Endothelial cell of umbilical vein (primary cell): ENCODE measurements at regions not wholly inside any gene's neighbourhood (a gene's known extent, or its start where the extent isn't known, plus 50 kb on each side); places are given as distances from the start of the nearest gene placed in this dataset.

Experiments used
- CTCF ChIP-seq, 2 donors: IDR thresholded peaks; 1 replicate in 1 of 2; 2 replicates in 1 of 2; pipeline ENCODE4 v1.5.1; 2011; ENCODE audit warnings: low read length in 2 of 2, mild to moderate bottlenecking in 2 of 2, moderate library complexity in 2 of 2, control low read depth in 1 of 2, inconsistent platforms in 1 of 2, low read depth in 1 of 2; ENCODE audit not compliant: insufficient read depth in 1 of 2; ENCODE audit errors: extremely low read depth in 1 of 2
- EZH2 ChIP-seq: IDR thresholded peaks from 2 replicates; pipeline ENCODE4 v1.6.1; 2012; ENCODE audit warnings: borderline replicate concordance, low read depth, mild to moderate bottlenecking, moderate library complexity, low read length, inconsistent platforms; ENCODE audit not compliant: severe bottlenecking
- FOS ChIP-seq: IDR thresholded peaks from 2 replicates; pipeline ENCODE4 v1.6.1; 2011; ENCODE audit warnings: mild to moderate bottlenecking, low read length, moderate library complexity, borderline replicate concordance; ENCODE audit not compliant: insufficient read depth
- GATA2 ChIP-seq: IDR thresholded peaks from 2 replicates; pipeline ENCODE4 v1.7.0; 2011; ENCODE audit warnings: low read depth, mild to moderate bottlenecking, moderate library complexity, mixed read lengths, low read length; ENCODE audit not compliant: insufficient read length, insufficient read depth
- MAX ChIP-seq: IDR thresholded peaks from 2 replicates; pipeline ENCODE4 v1.6.1; 2011; ENCODE audit not compliant: insufficient read depth, insufficient read length
- POLR2A ChIP-seq: IDR thresholded peaks from 2 replicates; pipeline ENCODE4 v1.6.1; 2012; ENCODE audit warnings: low read depth, mild to moderate bottlenecking, control low read depth, low read length
- POLR2AphosphoS5 ChIP-seq: IDR thresholded peaks from 2 replicates; pipeline ENCODE4 v1.6.1; 2012; ENCODE audit warnings: low read depth, mild to moderate bottlenecking, control low read depth, low read length, moderate library complexity; ENCODE audit not compliant: insufficient read depth

GRCh38 chr15:62519900-62520299, 354.8 kb upstream of the C2CD4B start:
- TF ChIP-seq CTCF (IDR thresholded peaks at IDR 0.05; ENCODE audit: extremely low read depth in 1 of 2, insufficient read depth in 1 of 2, low read depth in 1 of 2, low read length in 2 of 2) (no peak), EZH2 (no peak), MAX (no peak), FOS (no peak), POLR2AphosphoS5 (no peak), GATA2 (no peak), POLR2A (no peak)
